ENCODE measurements at regions not wholly inside any gene's neighbourhood (a gene's known extent, or its start where the extent isn't known, plus 50 kb on each side); places are given as distances from the start of the nearest gene placed in this dataset.

GRCh38 chr9:706073-706472, 135.4 kb upstream of the DMRT1 start:
- ATAC-seq (no peak), FAIRE-seq (peak; percentile 67), DNase-seq (ENCODE audit: low spot score) (peak; percentile 86)
- H3K4me2 ChIP-seq (ENCODE audit: low read depth, low read length): peak overlapping the region; percentile 78
- H3K36me3 ChIP-seq (replicated peaks in 1 of 2; ENCODE audit: control insufficient read depth in 1 of 2, insufficient read depth in 2 of 2, low read length in 2 of 2): peaks cover 4 to 21% of the 10 kb centered on the region in 2 experiments
- H3K9ac ChIP-seq (ENCODE audit: insufficient read depth, low read depth, low read length): peak overlapping the region; percentile 81
- BruUV-seq (replicated peaks): no TSS peak
- intact Hi-C loops (cut with micrococcal nuclease; ENCODE audit: unreplicated experiment) (loop anchor here (1.0 to 5.0 kb wide), 4 partner anchors 23 to 92 kb away; no protein-coding TSS in a partner anchor), in situ Hi-C loops (cut with HindIII; ENCODE audit: extremely low pct_ligation_motif_present, low pct_unique_long_range_greater_than_20kb) (loop anchor here (10.0 kb wide), 1 partner anchor 91 kb away; no protein-coding TSS in a partner anchor)
- peak overlapping the region; percentile 44 to 74 (median 46); a peak in 4 of 6 replicates for H3K4me3 ChIP-seq (replicated peaks in 1 of 3; ENCODE audit: insufficient read depth in 1 of 3, low read depth in 2 of 3, low read length in 3 of 3)
- H3K27me3 ChIP-seq (ENCODE audit: control insufficient read depth in 1 of 2, insufficient read depth in 2 of 2, low read length in 2 of 2): no peaks in the 10 kb centered on the region
- peaks cover 92% of the 10 kb centered on the region for H3K79me2 ChIP-seq (ENCODE audit: insufficient read depth, low read length)
- H3K27ac ChIP-seq (ENCODE audit: extremely low read length, insufficient read depth, low read length): peak overlapping the region; percentile 83
- peaks cover 84% of the 10 kb centered on the region for H3K4me1 ChIP-seq (ENCODE audit: insufficient read depth, low read length)
- no peaks in the 10 kb centered on the region for H3K9me3 ChIP-seq (ENCODE audit: low read length)
- H4K20me1 ChIP-seq (ENCODE audit: insufficient read depth, low read length): no peaks in the 10 kb centered on the region; the same call in 1 of the 2 replicates
- no peak overlapping the region for H2AFZ ChIP-seq (ENCODE audit: low read length)
- 0% methylated on average over 2 of the region's 2 CpGs for WGBS (ENCODE audit: low lambda C conversion rate)
- POLR2A ChIA-PET: interaction anchor here (3.4 to 14.6 kb wide), 3 partner anchors 13 to 28 kb away, joined by 33 to 320 read pairs (median 43); no protein-coding TSS in a partner anchor
- CTCF ChIA-PET (ENCODE audit: low intra/inter-chr PET ratio, low total read pairs): interaction anchor here (1.2 kb wide), 1 partner anchor 93 kb away, joined by 3 read pairs; no protein-coding TSS in a partner anchor
- no peak for TF ChIP-seq NFYB (CRISPR knock-in tag; IDR thresholded peaks at IDR 0.05)
- TF ChIP-seq POGZ (CRISPR knock-in tag; IDR thresholded peaks at IDR 0.05): no peak
- TF ChIP-seq ZNF296 (CRISPR knock-in tag; conservative IDR thresholded peaks at IDR 0.05): no peak
- TF ChIP-seq ASH2L (IDR thresholded peaks at IDR 0.05; ENCODE audit: insufficient read length, low read depth, low read length): peak; percentile 53
- TF ChIP-seq SNAPC2 (CRISPR knock-in tag; IDR thresholded peaks at IDR 0.05): no peak
- no peak for TF ChIP-seq PHF20 (CRISPR knock-in tag; IDR thresholded peaks at IDR 0.05)
- TF ChIP-seq FOXM1 (CRISPR knock-in tag; IDR thresholded peaks at IDR 0.05): no peak
- TF ChIP-seq KLF6 (CRISPR knock-in tag; IDR thresholded peaks at IDR 0.05): no peak
- TF ChIP-seq ZNF557 (CRISPR knock-in tag; IDR thresholded peaks at IDR 0.05): no peak
- TF ChIP-seq ZNF256 (CRISPR knock-in tag; conservative IDR thresholded peaks at IDR 0.05): no peak
- TF ChIP-seq GPBP1L1 (CRISPR knock-in tag; IDR thresholded peaks at IDR 0.05): no peak
- TF ChIP-seq CCAR2 (optimal IDR thresholded peaks at IDR 0.05; ENCODE audit: low read depth, low read length): no peak
- no peak for TF ChIP-seq ZXDC (CRISPR knock-in tag; IDR thresholded peaks at IDR 0.05)
- peak; percentile 76 for TF ChIP-seq HNF4A (CRISPR knock-in tag; IDR thresholded peaks at IDR 0.05)
- TF ChIP-seq MYC (CRISPR knock-in tag; IDR thresholded peaks at IDR 0.05; ENCODE audit: borderline replicate concordance): no peak
- no peak for TF ChIP-seq ZSCAN25 (CRISPR knock-in tag; IDR thresholded peaks at IDR 0.05)
- no peak for TF ChIP-seq ZNF543 (CRISPR knock-in tag; IDR thresholded peaks at IDR 0.05)
- no peak for TF ChIP-seq ZNF510 (CRISPR knock-in tag; IDR thresholded peaks at IDR 0.05; ENCODE audit: low read depth)
- TF ChIP-seq ONECUT2 (CRISPR knock-in tag; IDR thresholded peaks at IDR 0.05): no peak
- TF ChIP-seq DRAP1 (CRISPR knock-in tag; IDR thresholded peaks at IDR 0.05): no peak; the same call in 1 of the 2 replicates

Data from HepG2 (cell line).